22Rv1 (cell line): ENCODE measurements at regions not wholly inside any gene's neighbourhood (a gene's known extent, or its start where the extent isn't known, plus 50 kb on each side); places are given as distances from the start of the nearest gene placed in this dataset.

Experiments used
- ZFX ChIP-seq: fragments of 450-650 bp; IDR thresholded peaks from 2 replicates; pipeline ENCODE4 v1.6.1; 2017; ENCODE audit warnings: antibody characterized with exemption, borderline replicate concordance
- TF ChIP-seq, protein P1 (sequence below): fragments of 450-650 bp; IDR thresholded peaks from 2 replicates; pipeline ENCODE4 v1.5.1; 2017; ENCODE audit warnings: mild to moderate bottlenecking

DNA sequence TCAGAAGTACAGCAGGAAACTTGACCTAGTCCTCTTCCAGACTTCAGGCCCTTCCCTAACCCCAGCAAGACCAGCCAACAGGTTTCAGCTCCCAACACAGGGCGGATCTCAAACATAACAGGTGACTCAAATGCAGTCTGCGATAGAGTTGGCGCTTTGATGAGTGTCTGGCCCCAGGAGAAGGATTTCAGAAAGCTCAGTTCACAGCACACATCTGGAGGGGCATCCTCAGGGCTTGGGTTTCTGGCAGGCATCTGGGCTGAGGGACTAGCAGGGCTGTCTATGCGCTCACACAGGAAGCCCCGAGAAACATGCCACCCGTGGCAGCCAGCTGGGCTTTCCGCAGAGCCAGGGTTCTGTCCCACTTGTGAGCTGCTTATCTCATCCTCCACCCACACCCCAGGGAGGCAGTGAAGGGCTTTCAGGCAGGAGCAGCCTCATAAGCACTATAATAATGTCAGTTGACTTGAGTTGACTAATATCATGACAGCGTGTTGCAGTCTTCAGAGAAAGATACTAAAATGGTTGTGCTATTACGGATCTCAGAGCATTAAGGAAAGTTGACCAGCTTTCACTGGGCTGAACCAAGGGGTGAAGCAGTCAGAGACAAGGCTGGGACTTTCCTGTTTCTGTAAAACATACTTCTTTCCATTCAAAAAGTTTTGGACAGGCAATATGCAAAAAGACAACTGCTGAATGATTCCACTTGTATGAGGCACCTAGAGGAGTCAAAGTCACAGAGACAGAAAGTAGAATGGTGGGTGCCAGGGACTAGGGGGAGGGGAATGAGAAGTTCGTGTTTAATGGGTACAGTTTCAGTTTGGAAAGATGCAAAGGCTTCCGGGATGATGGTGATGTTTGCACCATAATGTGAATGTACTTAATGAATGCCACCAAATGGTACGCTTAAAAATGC, 233.0 kb upstream of the IRF2BP2 start:
- TF ChIP-seq, protein P1, sequence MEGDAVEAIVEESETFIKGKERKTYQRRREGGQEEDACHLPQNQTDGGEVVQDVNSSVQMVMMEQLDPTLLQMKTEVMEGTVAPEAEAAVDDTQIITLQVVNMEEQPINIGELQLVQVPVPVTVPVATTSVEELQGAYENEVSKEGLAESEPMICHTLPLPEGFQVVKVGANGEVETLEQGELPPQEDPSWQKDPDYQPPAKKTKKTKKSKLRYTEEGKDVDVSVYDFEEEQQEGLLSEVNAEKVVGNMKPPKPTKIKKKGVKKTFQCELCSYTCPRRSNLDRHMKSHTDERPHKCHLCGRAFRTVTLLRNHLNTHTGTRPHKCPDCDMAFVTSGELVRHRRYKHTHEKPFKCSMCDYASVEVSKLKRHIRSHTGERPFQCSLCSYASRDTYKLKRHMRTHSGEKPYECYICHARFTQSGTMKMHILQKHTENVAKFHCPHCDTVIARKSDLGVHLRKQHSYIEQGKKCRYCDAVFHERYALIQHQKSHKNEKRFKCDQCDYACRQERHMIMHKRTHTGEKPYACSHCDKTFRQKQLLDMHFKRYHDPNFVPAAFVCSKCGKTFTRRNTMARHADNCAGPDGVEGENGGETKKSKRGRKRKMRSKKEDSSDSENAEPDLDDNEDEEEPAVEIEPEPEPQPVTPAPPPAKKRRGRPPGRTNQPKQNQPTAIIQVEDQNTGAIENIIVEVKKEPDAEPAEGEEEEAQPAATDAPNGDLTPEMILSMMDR: no peak
- TF ChIP-seq ZFX: no peak
